ENCODE measurements at regions not wholly inside any gene's neighbourhood (a gene's known extent, or its start where the extent isn't known, plus 50 kb on each side); places are given as distances from the start of the nearest gene placed in this dataset.

- no peaks in the 10 kb centered on the region for H3K9me3 ChIP-seq
- H3K27ac ChIP-seq: no peak overlapping the region
- no peaks in the 10 kb centered on the region for H3K27me3 ChIP-seq
- TF ChIP-seq CTCF (IDR thresholded peaks at IDR 0.05): no peak
- no peaks in the 10 kb centered on the region for H3K36me3 ChIP-seq
- H3K4me3 ChIP-seq (ENCODE audit: low read depth in 1 of 2, low read length in 1 of 2): no peak overlapping the region
- no peaks in the 10 kb centered on the region for H3K4me1 ChIP-seq (ENCODE audit: control insufficient read depth in 1 of 2, insufficient read depth in 1 of 2, low read depth in 1 of 2, low read length in 1 of 2)
Observed at GRCh38 chr12:59007620-59008019, 87.3 kb upstream of the LRIG3 start.

GRCh38 chr12:59005193-59005955 is 85.1 kb upstream of the LRIG3 start:
- Histone ChIP-seq H3K27ac (no peak overlapping the region), H3K4me1 (ENCODE audit: control insufficient read depth in 1 of 2, insufficient read depth in 1 of 2, low read depth in 1 of 2, low read length in 1 of 2) (no peaks in the 10 kb centered on the region), H3K36me3 (no peaks in the 10 kb centered on the region), H3K9me3 (no peaks in the 10 kb centered on the region), H3K4me3 (ENCODE audit: low read depth in 1 of 2, low read length in 1 of 2) (no peak overlapping the region), H3K27me3 (no peaks in the 10 kb centered on the region)
- no peak for TF ChIP-seq CTCF (IDR thresholded peaks at IDR 0.05)

- no peak overlapping the region for H3K27ac ChIP-seq
- no peaks in the 10 kb centered on the region for H3K36me3 ChIP-seq
- H3K4me1 ChIP-seq (ENCODE audit: control insufficient read depth in 1 of 2, insufficient read depth in 1 of 2, low read depth in 1 of 2, low read length in 1 of 2): no peaks in the 10 kb centered on the region
- no peak for TF ChIP-seq CTCF (IDR thresholded peaks at IDR 0.05)
- H3K9me3 ChIP-seq: no peaks in the 10 kb centered on the region
- H3K27me3 ChIP-seq: no peaks in the 10 kb centered on the region
- no peak overlapping the region for H3K4me3 ChIP-seq (ENCODE audit: low read depth in 1 of 2, low read length in 1 of 2)
Observed at GRCh38 chr12:59004456-59004855, 84.2 kb upstream of the LRIG3 start.

GRCh38 chr12:58995666-58996363 is 75.5 kb upstream of the LRIG3 start:
- no peaks in the 10 kb centered on the region for H3K36me3 ChIP-seq

GRCh38 chr12:58988643-58989344 is 68.5 kb upstream of the LRIG3 start:
- TF ChIP-seq CTCF (IDR thresholded peaks at IDR 0.05): no peak
- H3K4me1 ChIP-seq (ENCODE audit: control insufficient read depth in 1 of 2, insufficient read depth in 1 of 2, low read depth in 1 of 2, low read length in 1 of 2): no peaks in the 10 kb centered on the region
- H3K9me3 ChIP-seq: no peaks in the 10 kb centered on the region
- H3K27ac ChIP-seq: no peak overlapping the region
- H3K4me3 ChIP-seq (ENCODE audit: low read depth in 1 of 2, low read length in 1 of 2): no peak overlapping the region
- H3K27me3 ChIP-seq: no peaks in the 10 kb centered on the region
- H3K36me3 ChIP-seq: no peaks in the 10 kb centered on the region

More at GRCh38 chr12:58995666-58996363, 75.5 kb upstream of the LRIG3 start:
- H3K4me1 ChIP-seq (ENCODE audit: control insufficient read depth in 1 of 2, insufficient read depth in 1 of 2, low read depth in 1 of 2, low read length in 1 of 2): no peaks in the 10 kb centered on the region
- no peaks in the 10 kb centered on the region for H3K9me3 ChIP-seq
- H3K27me3 ChIP-seq: no peaks in the 10 kb centered on the region
- no peak overlapping the region for H3K4me3 ChIP-seq (ENCODE audit: low read depth in 1 of 2, low read length in 1 of 2)
- no peak for TF ChIP-seq CTCF (IDR thresholded peaks at IDR 0.05)
- no peak overlapping the region for H3K27ac ChIP-seq
